NOMO-1 treated with DMSO at 0.1 percent for 48 hours (cell line): ENCODE measurements at regions not wholly inside any gene's neighbourhood (a gene's known extent, or its start where the extent isn't known, plus 50 kb on each side); places are given as distances from the start of the nearest gene placed in this dataset.
"Not testable (repeated sequence)": the region's sequence is repeated elsewhere in the genome, so short reads cannot be mapped to it uniquely, and the experiment has no call there.

ENCODE experiments used
- DNase-seq: peaks from one replicate; lab custom pipeline; 2025; ENCODE audit not compliant: unreplicated experiment; lab: John Stamatoyannopoulos, UW

GRCh38 chr1:116185161-116185701 is 74.0 kb downstream of the MAB21L3 start:
- no peak for DNase-seq

GRCh38 chr1:116189481-116189880 is 78.3 kb downstream of the MAB21L3 start:
- DNase-seq = no peak

GRCh38 chr1:116191294-116191693 is 80.1 kb downstream of the MAB21L3 start:
- no peak for DNase-seq

- no peak for DNase-seq
Measured at GRCh38 chr1:116193768-116194167, 82.6 kb downstream of the MAB21L3 start.

GRCh38 chr1:116194568-116194967 is 83.4 kb downstream of the MAB21L3 start:
- no peak for DNase-seq

- DNase-seq = no peak
Measured at GRCh38 chr1:116195077-116195868, 84.1 kb downstream of the MAB21L3 start.

GRCh38 chr1:116200343-116200742 is 89.1 kb downstream of the MAB21L3 start:
- not testable (repeated sequence) for DNase-seq

- DNase-seq = no peak
Measured at GRCh38 chr1:116201911-116202310, 90.7 kb downstream of the MAB21L3 start.

GRCh38 chr1:116203181-116203723 is 92.1 kb downstream of the MAB21L3 start:
- no peak for DNase-seq

- no peak for DNase-seq
Measured at GRCh38 chr1:116203920-116204319, 92.7 kb downstream of the MAB21L3 start.

GRCh38 chr1:116205941-116206679 is 94.9 kb downstream of the MAB21L3 start:
- no peak for DNase-seq

- DNase-seq = no peak
Measured at GRCh38 chr1:116207126-116207735, 96.0 kb downstream of the MAB21L3 start.

- no peak for DNase-seq
Measured at GRCh38 chr1:116208136-116208535, 96.9 kb downstream of the MAB21L3 start.

- no peak for DNase-seq
Measured at GRCh38 chr1:116211294-116211693, 100.1 kb downstream of the MAB21L3 start.

- DNase-seq = no peak
Measured at GRCh38 chr1:116218922-116219321, 107.7 kb downstream of the MAB21L3 start.

GRCh38 chr1:116219651-116220434 is 108.6 kb downstream of the MAB21L3 start:
- no peak for DNase-seq

GRCh38 chr1:116224111-116224510 is 112.9 kb downstream of the MAB21L3 start:
- DNase-seq = no peak

GRCh38 chr1:116224561-116224960 is 113.4 kb downstream of the MAB21L3 start:
- no peak for DNase-seq

GRCh38 chr1:116226017-116226416 is 114.8 kb downstream of the MAB21L3 start:
- no peak for DNase-seq

- DNase-seq = peak; percentile 1
Measured at GRCh38 chr1:116228511-116228910, 117.3 kb downstream of the MAB21L3 start.

GRCh38 chr1:116230712-116231111 is 119.5 kb downstream of the MAB21L3 start:
- DNase-seq = no peak
